HFF-Myc (cell line): ENCODE measurements at regions not wholly inside any gene's neighbourhood (a gene's known extent, or its start where the extent isn't known, plus 50 kb on each side); places are given as distances from the start of the nearest gene placed in this dataset.

ENCODE experiments used
- DNase-seq: peaks from one replicate; pipeline ENCODE4 v3.0.0-alpha.2; 2011; ENCODE audit warnings: low read depth; ENCODE audit errors: extremely low read depth
- H3K4me3 ChIP-seq: replicated peaks from 2 replicates; pipeline ENCODE4 v1.5.1; 2011; ENCODE audit warnings: low read depth, mild to moderate bottlenecking, control low read depth, low read length
- CTCF ChIP-seq: IDR thresholded peaks from 2 replicates; pipeline ENCODE4 v1.5.1; 2012; ENCODE audit warnings: mild to moderate bottlenecking, low read depth, low read length, control low read depth; ENCODE audit errors: missing control alignments

DNA sequence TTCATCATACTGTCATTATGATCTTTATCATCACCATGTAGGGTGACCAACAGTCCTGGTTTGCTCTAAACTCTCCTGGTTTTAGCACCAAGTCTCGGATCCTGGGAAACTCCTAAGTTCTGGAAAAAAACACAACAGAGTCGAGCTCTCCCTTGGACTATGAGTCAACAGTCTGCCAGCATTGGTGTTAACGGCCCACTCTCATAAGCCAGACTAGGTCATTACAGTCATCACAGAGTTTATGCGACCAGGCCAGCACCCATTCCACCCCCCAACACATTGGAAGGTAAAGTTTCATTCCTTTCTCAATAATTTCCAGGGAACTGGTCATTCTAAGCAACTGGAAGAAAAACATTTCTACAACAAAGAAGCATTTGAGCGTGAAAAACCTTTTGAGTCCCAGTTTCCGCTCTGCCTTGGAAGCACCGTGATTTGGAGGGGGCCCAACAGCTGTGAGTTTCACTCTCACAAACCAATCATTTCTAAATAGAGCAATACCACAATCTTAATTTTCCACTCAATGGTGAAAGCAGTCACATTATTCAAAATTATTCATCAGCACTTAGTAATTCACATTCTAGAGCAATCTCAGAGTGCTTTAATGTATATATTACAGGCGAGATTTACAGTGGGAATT is 445.0 kb downstream of the CDH26 start:
- no peak for TF ChIP-seq CTCF
- no peak for DNase-seq
- H3K4me3 ChIP-seq, result no peak overlapping the region

DNA sequence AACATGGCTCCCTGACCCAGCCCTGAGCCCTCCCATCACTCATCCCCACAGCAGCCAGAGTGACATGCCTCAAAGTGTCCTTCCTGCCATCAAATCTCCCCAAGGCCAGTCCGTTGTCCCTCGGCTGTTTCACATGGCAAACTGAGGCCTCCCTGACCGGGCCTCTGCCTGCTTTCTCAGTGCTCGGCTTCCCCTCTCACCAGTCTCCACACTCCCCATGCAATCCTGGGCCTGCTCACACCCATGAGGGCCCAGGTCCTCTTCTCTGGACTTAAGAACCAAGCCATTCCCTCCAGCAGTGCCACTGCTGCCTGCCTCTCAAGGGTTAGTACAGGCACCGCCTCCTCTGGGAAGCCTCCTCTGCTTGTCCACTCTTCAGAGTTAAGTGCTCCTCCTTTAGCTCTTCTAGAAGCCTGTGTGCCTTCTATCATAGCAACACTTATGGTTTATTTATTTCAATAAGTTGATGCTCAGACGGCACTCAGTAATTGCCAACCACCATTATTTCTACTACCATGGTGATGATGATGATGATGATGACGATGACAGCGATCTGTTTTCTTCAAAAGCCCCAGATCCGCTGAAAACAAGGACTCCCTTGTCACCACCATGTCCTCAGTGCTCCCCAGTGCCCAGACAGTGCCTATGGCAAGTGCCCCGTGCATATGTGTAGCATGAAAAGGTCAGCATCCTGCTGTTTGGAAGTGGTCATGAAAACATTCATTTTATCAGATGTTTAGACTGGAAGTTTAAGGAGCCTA is 449.0 kb downstream of the CDH26 start:
- no peak overlapping the region for H3K4me3 ChIP-seq
- TF ChIP-seq CTCF, result no peak
- no peak for DNase-seq

DNA sequence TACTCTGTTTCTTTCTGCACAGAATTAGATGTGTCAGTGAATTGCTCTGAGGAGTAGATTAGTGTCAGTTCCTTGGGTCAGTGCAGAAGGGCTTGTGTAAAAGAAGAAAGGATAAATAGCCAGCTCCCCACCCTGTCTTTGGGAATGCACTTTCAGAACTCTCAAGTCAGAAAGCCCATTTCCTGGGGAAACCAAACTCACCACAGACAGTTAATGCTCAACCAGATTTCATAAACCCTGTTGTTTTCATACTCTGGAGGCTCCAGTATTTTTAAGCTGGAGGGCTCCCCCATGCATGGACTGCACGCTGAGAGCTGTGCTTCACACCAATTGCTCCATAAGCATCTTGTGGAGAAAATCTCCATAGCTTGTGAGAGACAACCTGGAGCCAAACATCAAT is 449.7 kb downstream of the CDH26 start:
- H3K4me3 ChIP-seq, result no peak overlapping the region
- TF ChIP-seq CTCF, result no peak
- no peak for DNase-seq

DNA sequence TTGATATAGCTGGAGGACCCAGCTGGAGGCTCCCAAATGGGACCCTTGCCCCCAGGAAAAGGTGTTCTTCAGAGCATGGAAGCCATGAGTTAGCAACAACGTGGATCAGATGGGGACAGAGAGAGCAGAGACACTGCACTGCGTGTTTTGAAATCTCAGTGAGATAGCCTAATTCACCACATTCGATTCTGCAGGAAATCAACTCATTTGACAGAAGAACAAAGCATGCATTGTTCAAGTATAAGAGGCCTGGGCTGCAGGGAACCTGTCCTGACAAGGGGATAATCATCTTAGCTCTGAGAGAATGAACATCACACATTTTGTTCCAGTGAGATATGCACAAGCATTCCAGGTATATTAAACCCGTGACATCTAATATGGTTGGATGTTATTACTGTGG is 450.2 kb downstream of the CDH26 start:
- DNase-seq, result no peak
- no peak for TF ChIP-seq CTCF
- no peak overlapping the region for H3K4me3 ChIP-seq

- H3K4me3 ChIP-seq, result no peak overlapping the region
- DNase-seq, result no peak
- TF ChIP-seq CTCF, result no peak
Measured at GRCh38 chr20:60410618-60411264, 452.5 kb downstream of the CDH26 start.

GRCh38 chr20:60411813-60412212 is 453.6 kb downstream of the CDH26 start:
- no peak for TF ChIP-seq CTCF
- no peak overlapping the region for H3K4me3 ChIP-seq
- DNase-seq, result no peak
